Activated CD4-positive, alpha-beta T cell treated with anti-CD3 and anti-CD28 coated beads for 48 hours (primary cell): ENCODE measurements at regions not wholly inside any gene's neighbourhood (a gene's known extent, or its start where the extent isn't known, plus 50 kb on each side); places are given as distances from the start of the nearest gene placed in this dataset.

Experiments
- DNase-seq: peaks from one replicate; pipeline ENCODE4 v3.0.0-alpha.2; 2020

DNA sequence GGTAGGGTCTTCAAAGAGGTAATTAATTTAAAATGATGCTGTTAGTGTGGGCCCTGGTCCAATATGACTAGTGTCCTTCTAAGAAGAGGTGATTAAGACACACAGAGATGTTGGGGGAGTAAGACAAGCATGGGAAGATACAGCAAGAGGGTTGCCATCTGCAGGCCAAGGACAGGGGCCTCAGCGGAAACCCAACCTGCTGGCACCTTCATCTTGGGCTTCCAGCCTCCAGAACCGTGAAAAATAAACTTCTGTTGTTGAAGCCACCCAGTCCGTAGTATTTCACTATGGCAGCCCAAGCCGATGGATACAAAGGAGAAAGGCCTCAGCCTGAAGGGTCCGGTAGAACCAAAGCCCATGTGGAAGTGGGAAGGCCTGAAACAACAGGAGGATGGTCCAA lies 161.7 kb upstream of the UBE2E1 start:
- DNase-seq, result no peak

DNA sequence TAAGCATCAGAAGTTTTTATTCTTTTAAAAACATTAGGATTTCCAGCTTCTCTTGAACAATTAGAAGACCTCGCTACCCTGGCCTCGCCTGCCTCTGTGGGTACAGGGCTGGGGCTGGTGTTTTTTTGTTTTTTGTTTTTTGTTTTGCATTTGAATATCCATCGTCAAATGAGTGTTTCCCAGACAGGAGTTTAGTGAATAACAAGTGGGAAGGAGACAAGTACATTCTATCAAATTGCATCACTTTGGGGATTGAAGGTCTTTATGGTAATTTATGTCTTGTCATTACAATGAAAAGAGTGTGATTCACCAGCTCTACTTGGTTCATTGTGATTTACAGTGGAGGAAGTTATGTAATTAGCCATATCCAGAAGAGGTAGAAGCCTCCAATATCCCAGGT lies 161.1 kb upstream of the UBE2E1 start:
- no peak for DNase-seq

DNA sequence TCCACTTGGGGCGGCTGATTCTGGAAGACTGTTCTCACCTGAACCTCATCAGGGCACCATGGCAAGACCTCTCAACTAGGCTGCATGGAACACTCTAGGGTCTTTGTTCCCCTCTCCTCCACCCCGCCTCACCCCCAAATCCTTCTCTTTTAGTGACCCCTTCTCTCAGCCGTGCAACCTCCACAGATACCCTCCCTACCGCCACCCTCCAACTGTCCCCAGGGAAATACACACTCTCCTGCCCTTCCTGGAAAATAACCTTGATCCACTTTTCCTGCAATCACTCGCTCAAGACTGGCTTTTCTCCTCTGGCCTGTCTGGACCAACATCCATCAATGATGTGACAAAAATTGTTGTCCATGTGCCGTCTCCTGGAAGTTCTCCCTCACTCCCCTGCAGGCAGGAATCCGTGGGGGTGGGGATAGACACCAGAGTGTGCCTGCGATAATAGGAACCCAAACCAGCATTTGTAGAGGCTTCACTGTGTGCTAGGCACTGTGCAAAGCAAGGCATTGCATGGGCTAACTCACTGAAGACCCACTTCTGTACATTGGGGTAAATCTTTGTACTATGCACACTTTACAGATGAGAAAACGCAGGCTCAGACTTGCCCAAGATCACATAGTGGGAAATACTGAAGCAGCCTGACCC lies 160.1 kb upstream of the UBE2E1 start:
- no peak for DNase-seq

DNA sequence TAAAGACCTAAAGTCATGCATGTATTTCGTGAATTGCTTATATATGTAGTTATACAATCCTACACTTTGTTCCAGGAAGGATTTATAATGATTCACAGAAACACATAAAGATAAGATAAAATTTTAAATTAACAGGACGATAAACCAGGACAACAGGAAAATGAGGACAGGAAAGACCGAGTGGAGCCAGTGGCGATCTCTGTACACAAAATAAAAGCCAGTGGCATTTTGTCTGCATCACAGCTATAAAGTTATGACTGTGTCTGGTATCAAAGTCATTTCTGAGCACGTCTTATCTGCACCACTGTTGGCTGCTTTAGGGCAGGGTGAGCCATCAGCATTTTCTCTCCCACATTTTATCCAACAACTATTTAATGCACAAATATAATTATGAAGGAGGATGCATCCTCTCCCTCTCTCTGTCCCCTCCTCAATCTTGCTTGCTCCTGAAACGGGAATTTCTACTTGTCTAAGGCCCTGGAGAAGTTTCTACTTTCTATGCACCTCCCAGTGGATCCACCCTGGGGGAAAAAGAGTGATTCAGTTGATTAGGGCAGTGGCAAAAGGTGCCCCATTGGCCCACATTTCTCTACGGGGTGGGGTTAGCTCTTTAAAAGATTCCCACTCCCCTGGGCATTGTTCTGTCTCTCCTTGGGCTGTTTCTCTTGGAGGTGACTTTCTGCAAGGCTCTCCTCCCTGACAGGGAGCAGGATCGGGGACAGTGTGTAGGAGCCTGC lies 159.4 kb upstream of the UBE2E1 start:
- DNase-seq, result no peak

DNA sequence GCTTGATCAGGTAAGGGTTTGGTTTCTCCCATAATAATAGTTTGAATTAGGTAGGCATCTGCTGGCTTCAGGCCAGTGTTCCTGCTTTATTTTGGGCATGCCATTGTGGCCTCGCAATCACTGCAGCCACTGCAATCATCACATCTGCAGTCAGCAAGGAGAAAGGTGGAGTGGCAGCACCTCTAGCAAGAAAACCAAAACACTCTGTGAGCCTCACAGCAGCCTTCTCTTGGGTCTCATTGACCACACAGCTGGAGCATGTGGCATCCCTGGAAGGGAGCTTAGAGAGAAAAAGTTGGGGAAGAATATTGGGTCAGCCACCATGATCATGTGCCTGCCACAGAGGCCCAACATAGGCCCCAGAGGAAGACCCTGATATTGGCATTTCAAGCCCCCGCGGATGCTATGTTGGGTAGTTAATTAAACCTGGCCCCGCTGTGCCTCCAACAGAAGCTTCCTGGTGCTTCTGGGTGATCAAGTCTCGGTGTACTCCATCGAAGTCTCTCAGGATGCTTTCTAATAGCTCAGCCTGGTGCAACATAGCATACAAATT lies 158.0 kb upstream of the UBE2E1 start:
- DNase-seq, result no peak

DNA sequence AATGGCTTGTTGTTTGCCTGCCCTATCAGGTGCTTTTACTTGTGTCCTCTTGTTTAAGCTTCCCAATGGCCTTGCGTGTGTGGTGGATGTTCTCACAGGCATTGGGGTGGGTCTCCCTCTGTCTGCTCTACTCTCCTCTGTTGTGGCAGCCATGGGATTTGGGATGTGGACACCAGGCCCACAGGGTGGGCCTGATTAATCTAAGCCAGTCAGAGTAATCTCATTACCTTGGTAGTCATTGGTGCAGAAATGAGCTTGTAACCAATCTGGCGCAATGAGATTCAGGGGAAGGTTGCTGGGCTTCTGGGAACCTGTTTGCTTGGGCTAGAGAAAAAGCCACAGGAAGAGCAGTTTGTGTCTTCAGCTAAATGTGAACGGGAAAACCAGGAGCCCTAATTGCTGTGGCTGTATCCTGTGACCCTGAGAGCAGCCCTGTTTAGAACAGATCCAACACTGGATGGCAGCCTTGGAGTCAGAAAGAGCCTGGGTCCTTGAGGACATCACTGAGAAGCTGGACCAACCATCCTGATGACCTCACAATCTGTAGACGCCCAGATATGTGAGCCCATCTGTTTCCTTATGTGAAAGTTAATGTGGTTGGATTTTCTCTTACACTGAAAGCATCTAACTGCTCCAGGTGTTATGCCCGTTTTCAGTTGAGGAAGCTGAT lies 157.3 kb upstream of the UBE2E1 start:
- DNase-seq, result no peak

DNA sequence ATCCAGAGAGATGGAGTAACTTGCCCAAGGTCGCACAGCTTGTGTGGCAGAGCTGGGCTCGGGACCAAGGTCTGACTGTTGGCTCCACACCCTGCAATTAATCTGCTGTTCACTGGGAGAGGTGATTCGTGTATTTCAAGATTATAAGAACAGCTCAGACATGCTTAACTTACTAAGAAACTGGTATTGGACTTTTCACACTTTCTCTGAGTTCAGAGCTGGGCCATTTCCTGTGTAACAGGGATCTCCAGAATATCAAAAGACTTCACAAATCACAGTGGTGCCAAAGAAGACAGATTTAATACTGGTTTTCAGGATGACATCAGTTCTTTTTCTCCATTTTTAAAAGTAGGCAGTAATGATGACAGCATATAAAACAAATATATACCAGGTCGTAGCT lies 156.8 kb upstream of the UBE2E1 start:
- DNase-seq, result no peak

DNA sequence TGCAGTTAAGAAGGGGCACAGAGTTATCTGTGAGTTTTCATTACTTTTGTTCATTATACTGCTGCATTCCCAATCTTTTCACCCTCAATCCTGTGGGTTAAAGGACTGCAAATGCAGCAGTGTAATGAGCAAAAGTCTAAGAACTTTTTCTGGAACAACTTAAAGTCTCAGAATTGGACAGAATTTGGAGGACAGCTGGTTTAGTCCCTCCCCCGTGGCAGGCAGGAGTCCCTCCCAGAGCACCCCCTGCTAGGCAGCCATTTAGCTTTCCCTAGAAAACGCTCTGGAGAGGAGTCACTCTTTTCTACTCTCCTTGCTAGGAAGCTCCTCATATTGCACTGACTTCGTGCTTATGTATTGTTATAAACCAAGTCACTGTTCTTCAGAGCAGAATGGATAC lies 156.3 kb upstream of the UBE2E1 start:
- no peak for DNase-seq

DNA sequence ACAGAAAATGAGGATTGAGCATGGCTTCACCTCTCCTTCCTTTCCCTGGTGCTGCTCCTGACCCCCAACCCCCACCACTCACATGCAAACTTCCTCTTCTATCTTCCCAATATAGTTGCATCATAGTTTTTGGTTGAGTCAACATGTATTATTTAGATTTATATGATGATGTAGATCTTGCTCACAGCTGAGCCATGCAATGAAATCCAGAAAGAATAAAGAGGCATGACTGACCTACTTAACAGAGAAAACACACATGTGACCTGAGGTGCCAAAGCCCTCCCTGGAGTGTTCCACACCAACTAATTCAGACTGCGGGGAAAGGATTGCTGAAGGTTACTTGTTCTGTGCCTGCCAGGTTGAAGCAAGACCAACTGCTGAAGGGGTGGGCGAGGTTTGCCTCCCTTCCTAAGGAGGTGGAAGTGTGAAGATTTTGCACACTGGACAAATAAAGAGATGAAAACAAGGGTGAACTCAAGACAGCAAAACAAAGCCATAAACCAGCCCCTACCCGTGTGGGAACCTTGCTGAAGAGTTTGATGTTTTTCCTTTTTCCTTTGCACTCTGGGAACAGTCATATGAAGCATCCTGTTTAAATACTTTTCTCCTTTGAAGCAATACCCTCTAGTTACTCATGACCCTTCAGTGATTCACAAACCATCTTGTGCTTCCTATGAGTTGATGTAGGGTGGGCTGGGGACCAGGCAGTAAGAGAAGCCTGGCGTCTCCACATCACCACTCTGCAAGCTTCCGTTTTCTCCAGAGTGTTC lies 155.2 kb upstream of the UBE2E1 start:
- no peak for DNase-seq

DNA sequence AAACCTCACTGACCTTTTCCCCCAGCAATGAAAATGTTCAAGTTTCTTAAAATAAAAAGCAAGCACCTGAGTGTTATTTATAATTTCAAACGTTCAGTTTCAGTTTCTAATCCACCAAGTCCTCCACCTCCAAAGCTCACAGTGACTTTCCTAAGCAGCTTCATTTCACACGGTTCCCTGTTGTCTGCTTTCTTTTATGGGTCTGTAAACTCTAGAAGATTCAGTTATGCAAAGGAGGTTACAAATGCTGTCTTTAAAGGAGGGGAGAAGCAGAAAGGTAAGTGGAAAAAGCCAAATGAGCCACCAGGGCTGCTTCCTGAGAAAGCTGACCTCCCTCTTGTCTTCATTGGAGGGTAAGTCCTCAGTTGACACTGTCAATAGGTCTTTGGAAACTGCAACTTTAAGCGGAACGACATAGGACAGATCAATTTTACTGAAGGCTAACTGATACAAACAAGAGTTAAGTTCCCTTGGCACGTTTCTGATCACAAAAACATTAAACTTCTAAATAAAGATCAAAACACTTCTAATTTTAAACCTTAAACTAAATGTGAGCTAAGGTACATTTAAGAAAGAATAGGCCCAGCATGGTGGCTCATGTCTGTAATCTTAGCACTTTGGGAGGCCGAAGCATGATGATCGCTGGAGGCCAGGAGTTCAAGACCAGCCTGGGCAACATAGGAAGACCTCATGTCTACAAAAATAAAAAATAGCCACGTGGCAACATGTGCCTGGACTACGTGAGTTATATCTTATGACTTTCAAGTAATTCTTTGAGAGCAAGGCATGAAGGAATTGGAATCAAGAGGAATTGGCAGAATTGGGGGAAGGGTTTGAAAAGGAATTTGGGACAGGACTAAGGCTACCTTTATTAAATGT lies 151.9 kb upstream of the UBE2E1 start:
- DNase-seq, result no peak

DNA sequence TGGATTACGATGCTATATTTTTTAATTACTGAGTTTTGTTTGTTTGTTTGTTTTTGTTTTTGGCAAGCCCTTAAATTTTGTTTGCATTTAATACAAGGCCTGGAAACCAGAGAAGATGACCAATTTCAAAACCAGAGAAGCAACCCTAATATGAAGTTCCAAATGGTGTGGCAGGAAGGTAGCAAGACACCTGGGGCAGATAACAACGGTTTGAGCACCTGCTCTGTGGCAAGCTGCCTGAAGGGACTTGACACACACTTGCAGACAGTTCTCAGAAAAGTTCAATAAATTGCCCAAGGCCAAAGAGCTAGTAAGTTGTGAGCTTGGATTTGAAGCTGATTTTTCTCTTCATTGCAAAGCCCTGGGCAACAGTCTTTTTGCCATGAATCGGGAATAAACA lies 151.2 kb upstream of the UBE2E1 start:
- DNase-seq, result no peak

DNA sequence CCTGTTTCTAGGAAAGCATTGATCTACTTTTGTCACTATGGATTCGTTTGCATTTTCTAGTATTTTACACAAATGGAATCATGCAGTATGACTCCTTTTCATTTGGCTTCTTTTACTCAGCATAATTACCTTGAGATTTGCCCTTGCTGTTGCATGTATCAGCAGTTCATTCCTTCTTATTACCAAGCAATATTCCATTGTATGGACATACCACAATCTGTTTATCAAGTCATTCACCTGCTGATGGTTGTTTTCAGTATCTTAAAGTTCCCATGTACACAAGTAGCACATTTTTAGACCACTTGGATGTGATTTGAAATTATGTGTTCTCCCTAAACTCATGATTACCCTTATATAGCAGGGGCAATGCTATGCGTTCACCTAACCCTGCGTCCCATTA lies 150.0 kb upstream of the UBE2E1 start:
- no peak for DNase-seq

DNA sequence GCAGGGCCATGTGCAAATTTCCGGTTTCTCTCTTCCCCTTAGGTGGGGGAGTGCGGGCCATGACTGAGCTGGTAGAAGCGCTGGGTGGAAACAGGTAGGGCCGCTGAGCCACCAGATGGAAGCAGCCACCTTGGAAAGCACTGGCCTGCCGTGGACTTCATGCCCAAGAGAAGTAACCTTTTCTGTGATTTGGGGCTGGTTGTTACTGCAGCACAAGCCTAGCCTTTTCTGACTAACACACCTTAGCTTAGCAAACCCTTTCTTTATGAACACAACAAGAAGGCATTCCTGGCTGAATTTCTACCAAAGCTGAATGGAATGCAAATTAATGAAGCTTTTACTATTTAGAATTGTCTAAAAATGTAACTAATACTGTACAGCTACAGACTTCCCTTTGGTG lies 149.6 kb upstream of the UBE2E1 start:
- DNase-seq, result no peak

DNA sequence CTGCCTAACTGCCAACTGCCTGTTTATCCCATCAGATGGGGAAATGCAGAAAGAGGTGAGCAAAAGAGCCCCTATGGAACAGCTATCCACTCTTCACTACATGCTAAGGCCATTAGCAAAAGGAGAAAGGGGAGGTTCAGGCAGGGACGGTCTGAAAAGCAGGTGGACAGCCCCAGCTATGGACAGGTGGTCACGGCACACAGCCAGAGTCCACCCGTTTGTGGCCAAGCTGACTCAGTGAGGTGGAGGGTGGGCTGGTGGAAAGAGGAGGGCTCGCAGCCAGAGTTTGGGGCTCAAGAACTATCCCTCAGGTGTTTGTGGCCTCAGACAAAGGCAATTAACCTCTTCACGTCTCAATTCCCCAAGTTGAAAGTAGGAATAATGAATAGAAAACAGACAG lies 148.9 kb upstream of the UBE2E1 start:
- DNase-seq, result no peak

DNA sequence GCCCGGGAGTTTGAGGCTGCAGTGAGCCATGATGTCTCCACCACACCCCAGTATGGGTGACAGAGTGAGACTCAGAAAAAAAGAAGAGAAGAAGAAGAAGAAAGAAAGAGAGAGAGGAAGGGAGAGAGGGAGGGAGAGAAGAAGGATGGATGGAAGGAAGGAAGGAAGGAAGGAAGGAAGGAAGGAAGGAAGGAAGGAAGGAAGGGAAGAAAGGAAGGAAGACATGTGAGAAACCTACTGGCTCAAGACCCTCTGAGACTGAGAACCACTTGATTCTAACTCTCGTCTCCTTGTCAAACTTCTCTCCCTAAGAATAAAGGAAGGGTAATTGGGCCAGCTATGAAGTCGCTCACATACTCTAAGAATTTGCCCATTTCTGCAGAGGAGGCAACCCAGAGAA lies 148.1 kb upstream of the UBE2E1 start:
- DNase-seq, result no peak

DNA sequence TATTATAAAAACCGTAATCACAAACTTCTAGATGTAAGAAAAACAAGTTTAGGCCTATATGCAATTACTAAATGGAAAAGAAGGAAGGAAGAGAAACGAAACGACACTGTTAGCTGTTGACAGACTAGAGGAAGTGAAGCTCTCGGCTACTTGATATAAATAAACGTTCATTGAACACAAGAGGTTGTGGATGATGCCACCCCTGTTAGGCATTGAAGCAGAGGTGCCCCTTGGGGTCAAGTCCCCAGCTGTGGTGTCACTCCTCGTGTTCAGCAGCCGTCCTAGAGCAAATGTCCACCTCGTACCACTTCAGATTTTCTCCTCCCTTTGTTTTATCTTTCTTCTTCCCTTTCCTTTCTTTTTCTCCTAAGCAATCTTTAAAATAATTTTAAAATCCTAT lies 146.5 kb upstream of the UBE2E1 start:
- DNase-seq, result no peak

DNA sequence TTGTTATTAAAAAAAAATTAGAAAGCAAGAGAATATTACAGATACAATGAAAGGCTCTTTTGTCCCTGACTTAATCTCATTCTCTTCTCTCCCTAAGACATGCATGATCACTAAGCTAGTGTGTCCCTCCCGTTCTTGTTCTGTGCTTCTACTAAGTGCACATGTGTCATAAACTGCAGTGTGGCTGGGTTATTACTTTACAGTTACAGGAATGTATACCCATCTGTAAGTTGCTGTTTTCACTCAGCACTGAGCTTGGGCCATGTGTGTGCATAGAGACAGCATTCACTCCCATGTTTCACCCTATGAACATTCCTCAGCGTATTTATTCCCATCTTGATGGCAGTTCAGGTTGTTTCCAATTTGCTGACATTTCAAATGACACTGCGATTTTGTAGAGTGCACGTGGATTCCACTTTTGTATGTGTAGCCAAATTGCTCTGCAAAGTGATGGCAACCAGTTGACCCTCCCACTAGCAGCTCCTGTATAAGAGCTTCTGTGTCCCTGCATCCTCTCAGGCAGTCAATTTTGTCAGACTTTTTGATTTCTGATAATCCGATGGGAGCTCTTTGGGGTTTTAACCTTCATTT lies 145.8 kb upstream of the UBE2E1 start:
- DNase-seq, result no peak

DNA sequence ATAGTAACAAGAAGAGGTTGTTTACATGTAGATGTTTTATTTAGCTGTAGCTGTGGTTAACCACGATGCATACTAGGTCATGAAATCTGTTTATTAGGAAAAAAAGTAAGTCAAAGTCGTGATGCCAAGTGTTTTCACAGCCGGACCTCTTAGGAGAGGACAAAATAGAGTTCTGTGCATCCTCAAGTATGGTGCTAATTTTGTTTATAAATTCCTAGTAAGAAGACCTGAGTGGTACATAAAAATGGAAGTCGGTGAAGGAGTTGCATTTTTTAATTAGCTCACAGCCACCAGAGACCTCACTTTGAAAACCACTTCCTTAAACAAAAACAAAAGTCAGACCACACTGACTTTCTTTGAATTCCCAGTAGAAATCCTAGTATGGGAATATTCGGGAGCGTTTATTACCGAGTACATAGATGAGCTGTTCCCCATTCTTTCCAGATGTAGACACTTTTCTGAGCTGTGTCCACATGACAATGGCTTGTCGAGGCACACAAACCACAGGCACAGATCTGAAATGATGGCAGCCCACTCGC lies 143.6 kb upstream of the UBE2E1 start:
- no peak for DNase-seq

DNA sequence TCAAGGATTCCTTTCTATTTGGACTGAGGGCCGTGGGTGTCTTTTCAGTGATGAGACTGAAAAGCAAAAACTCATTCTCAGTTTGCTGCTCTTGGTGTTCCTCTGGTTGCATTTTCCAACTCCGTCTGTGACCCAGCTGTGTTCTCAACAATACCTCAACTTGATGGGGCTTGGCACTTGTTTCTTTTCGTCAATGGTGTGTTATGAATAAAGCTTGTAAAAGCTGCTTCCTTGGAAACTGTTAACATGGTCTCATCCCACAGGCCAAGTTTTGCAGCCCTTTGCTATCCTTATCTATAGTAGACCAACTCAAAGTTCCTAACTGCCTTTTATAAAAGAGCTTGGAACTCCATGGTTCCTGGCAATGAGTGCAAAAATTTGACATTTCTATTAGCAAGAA lies 142.5 kb upstream of the UBE2E1 start:
- DNase-seq, result no peak

DNA sequence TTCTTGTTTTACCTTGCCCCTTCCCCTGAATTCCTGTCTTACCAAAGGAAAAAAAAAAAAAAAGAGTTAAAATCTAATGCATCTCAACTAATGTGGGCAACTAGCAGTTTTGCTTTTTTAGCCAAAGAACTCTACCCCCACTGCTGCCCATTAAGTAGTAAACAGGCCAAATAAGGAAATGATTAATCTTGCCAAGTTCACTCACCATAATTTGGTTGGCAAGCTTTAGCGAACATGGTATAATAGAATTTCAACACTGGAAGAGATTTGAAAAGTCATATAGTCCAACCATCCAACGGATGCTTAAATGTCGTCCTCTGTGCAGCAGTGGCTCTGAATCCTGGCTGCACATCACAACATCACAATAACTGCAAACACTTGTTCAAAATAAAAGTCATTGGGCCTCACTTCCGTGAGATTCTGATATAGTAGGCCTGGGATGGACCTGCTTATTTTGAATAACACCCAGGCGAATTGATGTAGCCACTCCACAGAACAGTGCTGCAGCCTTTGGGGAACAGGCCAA lies 142.0 kb upstream of the UBE2E1 start:
- DNase-seq, result no peak

DNA sequence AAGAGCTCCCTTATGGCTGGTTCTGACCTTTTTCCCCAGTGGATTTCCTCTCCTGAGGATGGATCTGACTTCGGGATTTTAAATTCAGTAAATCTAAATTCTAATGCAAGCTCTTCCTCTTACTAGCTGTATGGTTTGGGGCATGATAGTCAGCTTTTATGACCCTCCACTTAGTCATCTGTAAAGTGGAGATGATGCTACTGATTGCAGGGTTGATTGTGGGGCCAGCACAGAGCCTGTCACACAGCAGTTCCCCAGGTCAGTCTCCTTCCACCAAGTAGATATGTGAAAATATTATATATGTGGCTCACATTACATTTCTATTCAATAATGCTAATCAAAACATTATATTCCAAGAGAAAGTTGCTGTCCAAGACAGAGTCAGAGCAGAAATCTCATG lies 141.3 kb upstream of the UBE2E1 start:
- DNase-seq, result no peak
